GM12872 (cell line): ENCODE measurements at regions not wholly inside any gene's neighbourhood (a gene's known extent, or its start where the extent isn't known, plus 50 kb on each side); places are given as distances from the start of the nearest gene placed in this dataset.

Source experiments
- TF ChIP-seq, protein P1 (sequence below): IDR thresholded peaks from 3 replicates; pipeline ENCODE4 v1.5.1; 2011; ENCODE audit warnings: low read depth, mild to moderate bottlenecking, low read length, moderate library complexity; ENCODE audit not compliant: insufficient read depth

DNA sequence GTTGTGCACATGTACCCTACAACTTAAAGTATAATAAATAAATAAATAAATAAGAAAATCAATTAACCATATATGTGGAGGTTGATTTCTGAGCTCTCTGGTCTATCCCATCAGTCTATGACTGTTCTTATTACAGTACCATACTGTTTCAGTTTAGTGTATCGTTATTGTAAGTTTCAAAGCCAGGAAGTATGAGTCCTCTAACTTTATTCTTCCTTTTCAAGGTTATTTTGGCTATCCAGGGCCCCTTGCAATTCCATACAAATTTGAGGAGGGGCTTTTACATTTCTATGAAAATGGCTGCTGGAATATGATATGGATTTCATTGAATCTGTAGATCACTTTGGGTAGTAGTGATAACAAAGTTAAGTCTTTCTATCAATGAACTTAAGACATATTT lies 96.9 kb upstream of the BCL9 start:
- TF ChIP-seq, protein P1, sequence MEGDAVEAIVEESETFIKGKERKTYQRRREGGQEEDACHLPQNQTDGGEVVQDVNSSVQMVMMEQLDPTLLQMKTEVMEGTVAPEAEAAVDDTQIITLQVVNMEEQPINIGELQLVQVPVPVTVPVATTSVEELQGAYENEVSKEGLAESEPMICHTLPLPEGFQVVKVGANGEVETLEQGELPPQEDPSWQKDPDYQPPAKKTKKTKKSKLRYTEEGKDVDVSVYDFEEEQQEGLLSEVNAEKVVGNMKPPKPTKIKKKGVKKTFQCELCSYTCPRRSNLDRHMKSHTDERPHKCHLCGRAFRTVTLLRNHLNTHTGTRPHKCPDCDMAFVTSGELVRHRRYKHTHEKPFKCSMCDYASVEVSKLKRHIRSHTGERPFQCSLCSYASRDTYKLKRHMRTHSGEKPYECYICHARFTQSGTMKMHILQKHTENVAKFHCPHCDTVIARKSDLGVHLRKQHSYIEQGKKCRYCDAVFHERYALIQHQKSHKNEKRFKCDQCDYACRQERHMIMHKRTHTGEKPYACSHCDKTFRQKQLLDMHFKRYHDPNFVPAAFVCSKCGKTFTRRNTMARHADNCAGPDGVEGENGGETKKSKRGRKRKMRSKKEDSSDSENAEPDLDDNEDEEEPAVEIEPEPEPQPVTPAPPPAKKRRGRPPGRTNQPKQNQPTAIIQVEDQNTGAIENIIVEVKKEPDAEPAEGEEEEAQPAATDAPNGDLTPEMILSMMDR: no peak

DNA sequence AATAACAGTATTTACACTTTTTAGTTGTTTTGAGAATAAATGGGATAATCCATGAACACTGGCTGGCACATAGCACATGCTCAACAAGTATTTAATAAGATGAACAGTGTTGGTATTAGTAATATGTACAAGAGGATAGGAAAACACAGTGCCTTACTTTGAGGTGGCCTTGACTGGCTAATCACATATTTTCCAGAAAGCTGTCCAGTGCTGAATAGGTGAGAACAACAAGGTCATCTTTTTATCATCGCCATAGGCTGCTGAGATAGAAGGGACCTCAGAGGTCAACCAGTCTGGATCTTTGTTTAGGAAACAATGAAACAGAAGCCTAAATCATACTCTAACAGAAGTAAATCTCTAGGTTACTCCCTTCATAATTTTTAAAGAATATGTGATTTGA lies 89.7 kb upstream of the BCL9 start:
- TF ChIP-seq, protein P1: no peak

DNA sequence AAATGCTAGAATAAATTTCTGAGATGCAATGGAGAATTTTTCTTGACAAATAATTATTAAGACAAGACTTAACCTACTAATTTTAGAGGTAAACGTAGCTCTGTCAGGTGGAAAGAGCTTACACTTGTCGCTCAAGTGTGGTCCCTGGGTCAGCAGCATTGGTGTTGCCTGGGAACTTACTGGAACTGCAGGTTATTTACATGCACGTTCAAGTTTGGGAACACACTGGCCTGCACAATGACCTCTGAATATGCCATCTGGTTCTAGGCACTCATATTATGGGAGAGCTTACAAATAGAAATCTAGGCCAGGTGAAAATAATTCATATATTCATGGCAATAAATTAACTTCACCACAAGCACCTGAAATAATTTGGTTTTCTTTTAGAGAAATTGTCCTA lies 88.5 kb upstream of the BCL9 start:
- TF ChIP-seq, protein P1: no peak

DNA sequence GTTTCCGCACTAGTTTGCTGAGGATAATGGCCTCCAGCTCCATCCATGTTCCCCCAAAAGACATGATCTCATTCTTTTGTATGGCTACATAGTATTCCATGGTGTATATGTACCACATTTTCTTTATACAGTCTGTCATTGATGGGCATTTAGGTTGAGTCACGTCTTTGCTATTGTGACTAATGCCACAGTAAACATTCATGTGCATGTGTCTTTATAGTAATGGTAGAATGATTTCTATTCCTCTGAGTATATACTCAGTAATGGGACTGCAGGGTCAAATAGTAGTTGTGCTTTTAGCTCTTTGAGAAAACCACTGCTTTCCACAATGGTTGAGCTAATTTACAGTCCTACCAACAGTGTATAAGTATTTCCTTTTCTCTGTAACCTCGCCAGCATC lies 78.3 kb upstream of the BCL9 start:
- TF ChIP-seq, protein P1: no peak

DNA sequence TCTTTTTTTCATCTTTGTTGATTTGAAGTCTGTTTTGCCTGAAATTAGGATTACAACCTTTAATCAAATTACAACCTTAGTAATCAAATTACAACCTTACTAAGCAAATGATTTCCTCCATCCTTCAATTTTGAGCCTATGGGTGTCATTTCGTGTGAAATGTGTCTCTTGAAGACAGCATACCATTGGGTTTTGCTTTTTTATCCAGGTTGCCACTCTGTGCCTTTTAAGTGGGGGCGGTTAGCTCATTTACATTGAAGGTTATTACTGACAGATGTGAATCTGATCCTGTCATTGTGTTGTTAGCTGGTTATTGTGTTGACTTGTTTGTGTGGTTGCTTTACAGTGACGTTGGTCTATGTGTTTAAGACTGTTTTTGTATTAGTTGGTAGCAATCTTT lies 74.8 kb upstream of the BCL9 start:
- TF ChIP-seq, protein P1: no peak

DNA sequence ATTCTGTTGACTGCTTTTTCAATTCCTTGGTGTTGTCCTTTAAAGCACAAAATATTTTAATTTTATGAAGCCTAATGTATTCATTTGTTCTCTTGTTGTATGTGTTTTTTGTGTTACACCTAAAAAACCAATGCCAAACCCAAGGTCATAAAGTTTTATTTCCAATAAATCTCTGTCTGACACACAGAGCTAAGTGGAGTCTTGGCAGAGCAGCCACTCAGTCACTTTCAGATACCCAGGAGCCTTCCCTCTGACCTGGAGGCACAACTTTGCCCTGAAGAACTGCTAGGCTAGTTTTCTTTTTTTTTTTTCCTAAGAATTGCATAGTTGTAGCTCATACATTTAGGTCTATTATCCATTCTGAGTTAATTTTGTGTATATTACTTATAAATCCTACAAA lies 71.2 kb upstream of the BCL9 start:
- TF ChIP-seq, protein P1: no peak

DNA sequence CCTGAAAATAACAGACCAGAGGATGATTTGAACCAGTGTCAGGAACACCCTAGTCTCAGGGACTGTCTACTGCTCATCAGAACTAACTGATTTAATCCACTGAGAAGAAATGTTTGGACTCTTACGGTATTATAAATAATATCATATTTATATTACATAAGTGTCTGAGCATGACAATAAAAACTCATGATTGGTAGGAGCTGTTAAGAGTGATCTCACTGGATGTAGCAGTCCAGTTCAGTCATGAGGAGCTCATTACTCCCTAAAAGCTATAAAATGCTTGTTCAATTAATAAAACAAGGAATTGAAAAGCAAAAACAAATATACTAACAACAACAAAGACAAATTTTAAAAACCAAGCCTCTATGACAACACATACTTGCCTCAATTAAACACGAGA lies 68.8 kb upstream of the BCL9 start:
- TF ChIP-seq, protein P1: no peak
